Brain microvascular endothelial cell (primary cell): ENCODE measurements at regions not wholly inside any gene's neighbourhood (a gene's known extent, or its start where the extent isn't known, plus 50 kb on each side); places are given as distances from the start of the nearest gene placed in this dataset.
"Not testable (repeated sequence)": the region's sequence is repeated elsewhere in the genome, so short reads cannot be mapped to it uniquely, and the experiment has no call there.

Source experiments
- DNase-seq: peaks from one replicate; pipeline ENCODE4 v3.0.0-alpha.2; 2020
- H3K27ac ChIP-seq: fragments of 250-450 bp; sonication (Bioruptor Pico); 2 replicates; pipeline ENCODE4 v1.5.1; 2020; ENCODE audit warnings: mild to moderate bottlenecking, moderate library complexity
- H3K27me3 ChIP-seq: fragments of 250-450 bp; sonication (Bioruptor Pico); replicated peaks from 2 replicates; pipeline ENCODE4 v1.5.1; 2020; ENCODE audit warnings: mild to moderate bottlenecking
- H3K36me3 ChIP-seq: fragments of 250-450 bp; sonication (Bioruptor Pico); replicated peaks from 2 replicates; pipeline ENCODE4 v1.5.1; 2020; ENCODE audit warnings: mild to moderate bottlenecking
- H3K4me3 ChIP-seq: 2 replicates; pipeline ENCODE4 v1.5.1; 2011; ENCODE audit warnings: low read depth, mild to moderate bottlenecking, control low read depth, low read length, moderate library complexity
- CTCF ChIP-seq: IDR thresholded peaks from 2 replicates; pipeline ENCODE4 v1.5.1; 2011; ENCODE audit warnings: low read depth, mild to moderate bottlenecking, moderate library complexity, low read length, control low read depth, inconsistent platforms; ENCODE audit errors: missing control alignments
- in situ Hi-C: cut with HindIII; loops from 2 replicates; pipeline ENCODE4 v1.10.0; 2017; ENCODE audit warnings: low sequenced_read_pairs, low pct_ligation_motif_present

GRCh38 chr17:68097161-68097805 lies 61.7 kb downstream of the KPNA2 start:
- in situ Hi-C loops: no loop called here
- TF ChIP-seq CTCF: no peak
- no peaks in the 10 kb centered on the region for H3K27me3 ChIP-seq
- no peak for DNase-seq
- H3K36me3 ChIP-seq: no peaks in the 10 kb centered on the region
- H3K4me3 ChIP-seq: no peak overlapping the region
- H3K27ac ChIP-seq: no peak overlapping the region

- H3K36me3 ChIP-seq, H3K27ac ChIP-seq, H3K27me3 ChIP-seq, H3K4me3 ChIP-seq, in situ Hi-C loops, DNase-seq: not testable (repeated sequence)
Measured at GRCh38 chr17:68099341-68099753, 63.8 kb downstream of the KPNA2 start.

- in situ Hi-C loops: no loop called here
- no peak overlapping the region for H3K27ac ChIP-seq
- no peak for TF ChIP-seq CTCF
- H3K36me3 ChIP-seq: no peaks in the 10 kb centered on the region
- no peak overlapping the region for H3K4me3 ChIP-seq
- DNase-seq: no peak
- H3K27me3 ChIP-seq: no peaks in the 10 kb centered on the region
Measured at GRCh38 chr17:68100000-68100641, 64.6 kb downstream of the KPNA2 start.

GRCh38 chr17:68101075-68101986 lies 65.8 kb downstream of the KPNA2 start:
- H3K27ac ChIP-seq: peak overlapping the region; percentile 53
- no peak for TF ChIP-seq CTCF

GRCh38 chr17:68101987-68102314 lies 66.4 kb downstream of the KPNA2 start:
- peak; percentile 6 for DNase-seq
- in situ Hi-C loops: no loop called here
- Histone ChIP-seq H3K36me3 (no peaks in the 10 kb centered on the region), H3K27me3 (no peaks in the 10 kb centered on the region), H3K27ac (peak overlapping the region; percentile 53), H3K4me3 (peak overlapping the region; percentile 77)
- TF ChIP-seq CTCF: no peak

More at GRCh38 chr17:68101075-68101986, 65.8 kb downstream of the KPNA2 start:
- no peaks in the 10 kb centered on the region for H3K27me3 ChIP-seq
- H3K4me3 ChIP-seq: peak overlapping the region; percentile 77
- in situ Hi-C loops: no loop called here
- no peaks in the 10 kb centered on the region for H3K36me3 ChIP-seq
- peak; percentile 88 for DNase-seq

GRCh38 chr17:68102318-68102758 lies 66.8 kb downstream of the KPNA2 start:
- Histone ChIP-seq H3K27ac (no peak overlapping the region), H3K4me3 (peak overlapping the region; percentile 77), H3K36me3 (no peaks in the 10 kb centered on the region), H3K27me3 (no peaks in the 10 kb centered on the region)
- no peak for DNase-seq
- TF ChIP-seq CTCF: no peak
- in situ Hi-C loops: no loop called here
